ENCODE measurements at regions not wholly inside any gene's neighbourhood (a gene's known extent, or its start where the extent isn't known, plus 50 kb on each side); places are given as distances from the start of the nearest gene placed in this dataset.

DNA sequence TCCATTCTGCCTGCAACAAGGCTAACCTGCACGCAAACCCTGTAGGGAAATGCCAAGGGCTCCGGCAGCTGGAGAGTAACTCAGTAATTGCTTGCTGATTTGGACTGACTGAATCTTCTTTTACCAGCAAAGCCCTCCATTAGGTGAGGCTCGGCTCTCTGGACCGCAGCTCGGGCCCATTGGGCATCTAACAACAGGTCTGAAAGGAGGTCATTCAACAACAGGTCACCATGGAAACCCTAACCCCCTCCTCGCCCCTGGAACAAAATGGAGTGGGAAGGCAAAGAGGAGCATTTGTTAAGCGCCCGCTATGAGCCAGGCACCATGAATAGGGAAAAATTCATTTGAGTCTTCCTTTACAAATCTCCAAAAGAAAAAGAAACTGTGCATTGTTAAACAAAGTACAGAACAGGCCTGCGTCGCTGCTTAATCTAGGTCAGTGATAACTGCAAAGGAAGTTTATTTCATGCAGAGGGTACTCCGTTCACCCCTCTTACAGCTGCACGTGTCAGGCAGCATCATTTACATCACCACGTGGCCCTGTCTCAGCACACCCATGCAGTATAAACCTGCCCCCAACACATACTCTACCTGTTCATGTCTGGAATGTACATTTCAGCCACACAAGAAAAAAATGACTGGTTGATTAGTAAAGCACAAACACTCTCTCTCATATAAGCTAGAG is 248.8 kb upstream of the NEBL start:
- no peak for TF ChIP-seq FOXP2 (optimal IDR thresholded peaks at IDR 0.05; ENCODE audit: borderline replicate concordance, extremely low read depth, extremely low read length, insufficient read depth)
- TF ChIP-seq POLR2AphosphoS5 (IDR thresholded peaks at IDR 0.05; ENCODE audit: low read depth, low read length), result no peak
- TF ChIP-seq, protein P1, sequence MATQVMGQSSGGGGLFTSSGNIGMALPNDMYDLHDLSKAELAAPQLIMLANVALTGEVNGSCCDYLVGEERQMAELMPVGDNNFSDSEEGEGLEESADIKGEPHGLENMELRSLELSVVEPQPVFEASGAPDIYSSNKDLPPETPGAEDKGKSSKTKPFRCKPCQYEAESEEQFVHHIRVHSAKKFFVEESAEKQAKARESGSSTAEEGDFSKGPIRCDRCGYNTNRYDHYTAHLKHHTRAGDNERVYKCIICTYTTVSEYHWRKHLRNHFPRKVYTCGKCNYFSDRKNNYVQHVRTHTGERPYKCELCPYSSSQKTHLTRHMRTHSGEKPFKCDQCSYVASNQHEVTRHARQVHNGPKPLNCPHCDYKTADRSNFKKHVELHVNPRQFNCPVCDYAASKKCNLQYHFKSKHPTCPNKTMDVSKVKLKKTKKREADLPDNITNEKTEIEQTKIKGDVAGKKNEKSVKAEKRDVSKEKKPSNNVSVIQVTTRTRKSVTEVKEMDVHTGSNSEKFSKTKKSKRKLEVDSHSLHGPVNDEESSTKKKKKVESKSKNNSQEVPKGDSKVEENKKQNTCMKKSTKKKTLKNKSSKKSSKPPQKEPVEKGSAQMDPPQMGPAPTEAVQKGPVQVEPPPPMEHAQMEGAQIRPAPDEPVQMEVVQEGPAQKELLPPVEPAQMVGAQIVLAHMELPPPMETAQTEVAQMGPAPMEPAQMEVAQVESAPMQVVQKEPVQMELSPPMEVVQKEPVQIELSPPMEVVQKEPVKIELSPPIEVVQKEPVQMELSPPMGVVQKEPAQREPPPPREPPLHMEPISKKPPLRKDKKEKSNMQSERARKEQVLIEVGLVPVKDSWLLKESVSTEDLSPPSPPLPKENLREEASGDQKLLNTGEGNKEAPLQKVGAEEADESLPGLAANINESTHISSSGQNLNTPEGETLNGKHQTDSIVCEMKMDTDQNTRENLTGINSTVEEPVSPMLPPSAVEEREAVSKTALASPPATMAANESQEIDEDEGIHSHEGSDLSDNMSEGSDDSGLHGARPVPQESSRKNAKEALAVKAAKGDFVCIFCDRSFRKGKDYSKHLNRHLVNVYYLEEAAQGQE (IDR thresholded peaks at IDR 0.05; ENCODE audit: insufficient read depth in 1 of 2, low read depth in 2 of 2, low read length in 2 of 2), result no peak
- TF ChIP-seq SIN3A (IDR thresholded peaks at IDR 0.05; ENCODE audit: borderline replicate concordance, insufficient read depth, low read length), result no peak
- no peak for TF ChIP-seq TAF1 (IDR thresholded peaks at IDR 0.05; ENCODE audit: borderline replicate concordance, insufficient read depth, low read length)

DNA sequence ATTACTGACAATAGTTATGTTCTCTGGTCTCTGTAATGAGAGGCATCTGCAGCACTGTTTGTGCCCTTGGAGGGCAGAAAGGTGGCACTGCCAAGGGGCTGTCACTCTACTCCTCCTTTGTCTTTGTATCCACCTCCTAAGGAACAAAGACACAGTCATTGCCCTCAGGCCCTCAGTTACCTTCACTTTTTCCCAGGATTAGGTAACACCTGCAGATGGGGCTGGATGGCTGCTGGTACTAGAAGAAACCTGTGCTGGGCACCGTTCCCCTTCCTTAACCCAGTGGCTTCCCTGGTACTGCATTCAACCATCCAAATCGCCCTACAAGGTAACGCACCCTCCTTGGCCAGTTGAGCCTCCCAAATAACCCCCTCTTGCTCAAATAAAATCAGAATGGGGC is 246.9 kb upstream of the NEBL start:
- TF ChIP-seq FOXP2 (optimal IDR thresholded peaks at IDR 0.05; ENCODE audit: borderline replicate concordance, extremely low read depth, extremely low read length, insufficient read depth), result no peak
- no peak for TF ChIP-seq TAF1 (IDR thresholded peaks at IDR 0.05; ENCODE audit: borderline replicate concordance, insufficient read depth, low read length)
- TF ChIP-seq POLR2AphosphoS5 (IDR thresholded peaks at IDR 0.05; ENCODE audit: low read depth, low read length), result no peak

DNA sequence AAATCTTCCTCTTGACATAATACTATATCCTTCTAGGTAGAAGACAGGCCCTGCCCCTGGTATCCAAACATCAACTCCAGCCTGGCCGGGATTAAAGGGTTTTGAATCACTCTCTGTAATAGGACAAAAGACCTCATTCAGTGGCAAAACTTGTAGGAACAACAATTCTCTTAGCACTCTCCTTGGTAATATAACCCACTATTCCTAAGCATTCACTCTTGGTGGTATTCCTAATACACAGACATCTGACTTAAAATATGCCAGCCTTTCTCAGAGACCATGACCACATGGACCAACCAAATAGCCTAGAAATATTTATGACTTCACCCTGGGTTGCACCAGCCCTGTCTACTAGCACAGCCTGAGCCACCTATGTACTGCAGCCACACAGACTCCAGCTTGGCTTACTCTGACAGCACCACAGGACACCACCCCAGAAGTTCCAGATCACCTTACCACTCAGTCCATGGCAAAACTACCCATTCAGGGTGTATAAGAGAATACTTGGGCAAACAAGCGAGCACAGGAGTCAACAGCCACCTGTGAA is 244.9 kb upstream of the NEBL start:
- TF ChIP-seq TAF1 (IDR thresholded peaks at IDR 0.05; ENCODE audit: borderline replicate concordance, insufficient read depth, low read length), result no peak
- TF ChIP-seq, protein P1 (IDR thresholded peaks at IDR 0.05; ENCODE audit: insufficient read depth in 1 of 2, low read depth in 2 of 2, low read length in 2 of 2), result no peak

DNA sequence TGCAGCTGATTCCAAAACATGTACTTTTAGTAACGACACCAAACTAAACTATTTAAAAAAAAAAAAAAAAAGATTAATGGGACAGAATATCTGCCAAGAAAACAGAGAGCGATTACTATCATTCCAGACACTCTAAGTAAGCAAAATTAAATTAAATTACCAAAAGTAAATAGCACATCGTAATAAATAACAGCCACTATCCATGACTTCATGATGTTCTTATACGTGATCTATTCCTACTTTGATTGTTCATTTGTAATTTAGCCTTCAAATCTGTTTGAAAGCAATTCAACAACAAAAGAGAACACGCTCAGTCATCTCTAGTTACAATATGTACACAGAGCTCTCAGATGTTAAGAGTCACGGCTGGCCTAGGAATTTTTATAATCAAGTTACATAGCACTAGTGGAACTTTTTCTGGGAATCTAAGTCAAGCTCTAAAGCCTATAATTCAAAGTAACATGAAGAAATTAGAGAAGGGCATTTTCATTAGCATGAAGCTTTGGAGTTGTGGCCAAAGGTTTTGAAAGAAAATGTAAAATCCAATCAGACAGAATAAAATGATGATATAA is 241.7 kb upstream of the NEBL start:
- TF ChIP-seq, protein P1 (IDR thresholded peaks at IDR 0.05; ENCODE audit: insufficient read depth in 1 of 2, low read depth in 2 of 2, low read length in 2 of 2), result no peak
- TF ChIP-seq POLR2AphosphoS5 (IDR thresholded peaks at IDR 0.05; ENCODE audit: low read depth, low read length) (no peak), FOXP2 (optimal IDR thresholded peaks at IDR 0.05; ENCODE audit: borderline replicate concordance, extremely low read depth, extremely low read length, insufficient read depth) (no peak), TAF1 (IDR thresholded peaks at IDR 0.05; ENCODE audit: borderline replicate concordance, insufficient read depth, low read length) (no peak), SIN3A (IDR thresholded peaks at IDR 0.05; ENCODE audit: borderline replicate concordance, insufficient read depth, low read length) (no peak)

DNA sequence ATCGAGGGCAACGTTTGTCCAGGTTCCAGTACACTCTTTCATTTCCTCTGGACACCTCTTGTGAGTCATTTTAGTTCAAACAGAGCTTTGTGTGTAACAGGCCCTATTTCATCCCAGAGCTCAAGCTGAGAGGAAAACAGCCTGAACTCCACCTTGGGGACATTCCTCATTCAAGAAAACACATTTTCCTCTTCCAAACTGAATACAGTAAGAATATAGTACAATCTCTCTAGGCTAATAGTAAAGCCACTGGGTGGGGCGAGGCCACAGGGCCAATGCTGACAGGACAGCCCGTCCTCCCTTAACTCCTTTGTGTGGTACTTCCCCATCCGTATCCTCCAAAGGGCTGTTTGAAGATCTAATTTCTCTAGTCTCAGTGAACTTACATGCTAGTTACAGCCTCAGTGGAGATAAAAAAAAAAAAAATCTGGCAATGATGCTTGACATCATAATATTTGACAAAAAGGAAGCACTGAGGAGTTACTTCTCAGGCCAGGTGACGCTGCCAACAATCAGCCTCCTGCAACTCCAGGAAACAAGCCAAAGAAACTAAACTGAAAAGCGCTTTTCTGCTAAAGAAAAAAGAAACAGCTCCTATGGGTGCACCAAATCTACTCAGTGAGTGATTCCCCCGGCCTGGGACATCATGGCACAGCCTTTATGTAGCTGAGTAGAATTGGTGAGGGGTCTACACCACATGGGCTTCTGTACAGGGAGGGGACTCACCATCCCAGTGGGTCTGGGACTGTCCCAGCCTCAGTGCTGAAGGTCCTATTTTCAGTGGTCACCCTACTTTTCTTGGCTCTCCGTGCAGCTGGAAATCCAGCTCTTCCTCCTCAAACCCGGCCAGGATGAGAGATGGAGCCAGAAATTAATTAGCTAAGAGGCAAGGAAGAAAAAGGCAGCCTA is 238.2 kb upstream of the NEBL start:
- TF ChIP-seq FOXP2 (optimal IDR thresholded peaks at IDR 0.05; ENCODE audit: borderline replicate concordance, extremely low read depth, extremely low read length, insufficient read depth), result no peak
- TF ChIP-seq, protein P1 (IDR thresholded peaks at IDR 0.05; ENCODE audit: insufficient read depth in 1 of 2, low read depth in 2 of 2, low read length in 2 of 2), result peak in 1 of 2 experiments; percentile 56; a peak in 1 of 4 replicates

Data from PFSK-1 (cell line).